Type B pancreatic cell (in vitro differentiated cells): ENCODE measurements at regions not wholly inside any gene's neighbourhood (a gene's known extent, or its start where the extent isn't known, plus 50 kb on each side); places are given as distances from the start of the nearest gene placed in this dataset.

ENCODE experiments used
- DNase-seq: peaks from one replicate; pipeline ENCODE4 v3.0.0; 2021; ENCODE audit warnings: mixed read lengths; ENCODE audit not compliant: unreplicated experiment; ENCODE audit errors: extremely low spot score
- H3K27ac Mint-ChIP-seq: 2 replicates; pipeline ENCODE4 v1.8.0; 2021; ENCODE audit warnings: mild to moderate bottlenecking, mixed read lengths
- H3K27me3 Mint-ChIP-seq: 2 replicates; pipeline ENCODE4 v1.8.0; 2021; ENCODE audit warnings: mixed read lengths
- H3K36me3 Mint-ChIP-seq: 2 replicates; pipeline ENCODE4 v1.8.0; 2021; ENCODE audit warnings: mixed read lengths
- H3K4me1 Mint-ChIP-seq: one replicate; pipeline ENCODE4 v1.8.0; 2021; ENCODE audit warnings: mixed read lengths; ENCODE audit not compliant: unreplicated experiment
- H3K4me3 Mint-ChIP-seq: 2 replicates; pipeline ENCODE4 v1.8.0; 2021; ENCODE audit warnings: mild to moderate bottlenecking, mixed read lengths
- H3K9me3 Mint-ChIP-seq: 2 replicates; pipeline ENCODE4 v1.8.0; 2021; ENCODE audit warnings: mixed read lengths
- TF ChIP-seq, protein P1 (sequence below): fragments of 200-600 bp; sonication (generic); conservative IDR thresholded peaks from 2 replicates; pipeline ENCODE4 v1.5.0; 2021; ENCODE audit warnings: antibody characterized with exemption, mild to moderate bottlenecking

GRCh38 chr20:39698752-39699151 is 736.6 kb downstream of the DHX35 start:
- no peak overlapping the region for H3K27ac Mint-ChIP-seq
- H3K36me3 Mint-ChIP-seq, result no peaks in the 10 kb centered on the region

GRCh38 chr20:39691151-39691862 is 729.2 kb downstream of the DHX35 start:
- Mint-ChIP-seq H3K4me1 (no peaks in the 10 kb centered on the region), H3K27me3 (peaks cover 8% of the 10 kb centered on the region), H3K9me3 (no peaks in the 10 kb centered on the region), H3K27ac (no peak overlapping the region), H3K4me3 (no peak overlapping the region), H3K36me3 (no peaks in the 10 kb centered on the region)
- TF ChIP-seq, protein P1, sequence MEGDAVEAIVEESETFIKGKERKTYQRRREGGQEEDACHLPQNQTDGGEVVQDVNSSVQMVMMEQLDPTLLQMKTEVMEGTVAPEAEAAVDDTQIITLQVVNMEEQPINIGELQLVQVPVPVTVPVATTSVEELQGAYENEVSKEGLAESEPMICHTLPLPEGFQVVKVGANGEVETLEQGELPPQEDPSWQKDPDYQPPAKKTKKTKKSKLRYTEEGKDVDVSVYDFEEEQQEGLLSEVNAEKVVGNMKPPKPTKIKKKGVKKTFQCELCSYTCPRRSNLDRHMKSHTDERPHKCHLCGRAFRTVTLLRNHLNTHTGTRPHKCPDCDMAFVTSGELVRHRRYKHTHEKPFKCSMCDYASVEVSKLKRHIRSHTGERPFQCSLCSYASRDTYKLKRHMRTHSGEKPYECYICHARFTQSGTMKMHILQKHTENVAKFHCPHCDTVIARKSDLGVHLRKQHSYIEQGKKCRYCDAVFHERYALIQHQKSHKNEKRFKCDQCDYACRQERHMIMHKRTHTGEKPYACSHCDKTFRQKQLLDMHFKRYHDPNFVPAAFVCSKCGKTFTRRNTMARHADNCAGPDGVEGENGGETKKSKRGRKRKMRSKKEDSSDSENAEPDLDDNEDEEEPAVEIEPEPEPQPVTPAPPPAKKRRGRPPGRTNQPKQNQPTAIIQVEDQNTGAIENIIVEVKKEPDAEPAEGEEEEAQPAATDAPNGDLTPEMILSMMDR, result no peak
- no peak for DNase-seq

More at GRCh38 chr20:39698752-39699151, 736.6 kb downstream of the DHX35 start:
- Mint-ChIP-seq H3K4me1 (peaks cover under 1% of the 10 kb centered on the region), H3K27me3 (no peaks in the 10 kb centered on the region), H3K9me3 (no peaks in the 10 kb centered on the region), H3K4me3 (no peak overlapping the region)
- TF ChIP-seq, protein P1, result no peak
- no peak for DNase-seq

DNA sequence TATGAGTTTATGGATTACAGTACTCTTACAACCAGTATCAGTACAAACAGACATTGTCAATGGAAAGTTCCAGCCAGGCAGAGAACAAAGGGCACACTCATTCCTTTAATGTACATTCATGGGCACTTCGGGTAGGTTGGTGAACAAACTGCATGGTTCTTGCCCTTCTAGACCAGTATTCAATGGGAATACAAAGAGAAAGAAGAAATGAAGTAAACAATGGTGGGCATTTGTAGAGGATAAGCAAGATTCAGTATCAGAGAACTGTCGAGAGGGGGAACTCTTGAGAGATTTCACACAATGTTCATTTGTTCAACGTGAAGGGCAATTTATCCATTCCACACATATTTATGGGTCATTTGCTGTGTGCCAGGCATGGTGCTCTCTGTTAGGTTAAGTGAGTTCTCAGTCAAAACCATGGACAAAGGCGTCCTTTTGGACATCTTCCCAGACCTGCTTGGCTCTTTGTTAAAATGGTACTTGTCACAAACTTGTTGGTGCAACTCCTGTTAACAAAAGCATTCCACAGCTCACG is 714.8 kb downstream of the DHX35 start:
- Mint-ChIP-seq H3K9me3 (no peaks in the 10 kb centered on the region), H3K4me1 (peaks cover 5% of the 10 kb centered on the region), H3K27ac (peak overlapping the region; percentile 41), H3K27me3 (no peaks in the 10 kb centered on the region), H3K36me3 (no peaks in the 10 kb centered on the region), H3K4me3 (no peak overlapping the region)
- TF ChIP-seq, protein P1, result peak; percentile 63
- DNase-seq, result no peak

DNA sequence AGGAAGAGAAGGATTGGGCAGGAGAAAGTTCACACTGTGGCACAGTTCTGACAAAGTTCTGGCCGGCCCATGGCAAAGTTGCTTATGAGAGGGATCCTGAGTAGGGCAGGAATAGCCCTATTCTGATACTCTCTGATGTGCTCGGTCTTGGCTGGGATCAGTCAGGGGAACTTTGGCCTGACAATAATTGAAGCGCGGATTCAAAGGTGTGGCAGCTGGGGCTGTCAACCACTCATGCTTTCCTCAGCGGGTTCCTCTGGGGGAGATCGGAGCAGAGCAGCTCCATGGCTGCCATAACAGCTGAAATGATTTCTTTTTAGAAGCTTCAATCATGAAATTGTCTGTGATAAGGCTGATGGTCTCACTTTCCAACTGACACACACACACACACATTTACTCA is 714.1 kb downstream of the DHX35 start:
- TF ChIP-seq, protein P1, result no peak
- Mint-ChIP-seq H3K9me3 (no peaks in the 10 kb centered on the region), H3K27ac (no peak overlapping the region), H3K27me3 (no peaks in the 10 kb centered on the region), H3K4me1 (peaks cover 5% of the 10 kb centered on the region), H3K4me3 (no peak overlapping the region), H3K36me3 (no peaks in the 10 kb centered on the region)
- no peak for DNase-seq

DNA sequence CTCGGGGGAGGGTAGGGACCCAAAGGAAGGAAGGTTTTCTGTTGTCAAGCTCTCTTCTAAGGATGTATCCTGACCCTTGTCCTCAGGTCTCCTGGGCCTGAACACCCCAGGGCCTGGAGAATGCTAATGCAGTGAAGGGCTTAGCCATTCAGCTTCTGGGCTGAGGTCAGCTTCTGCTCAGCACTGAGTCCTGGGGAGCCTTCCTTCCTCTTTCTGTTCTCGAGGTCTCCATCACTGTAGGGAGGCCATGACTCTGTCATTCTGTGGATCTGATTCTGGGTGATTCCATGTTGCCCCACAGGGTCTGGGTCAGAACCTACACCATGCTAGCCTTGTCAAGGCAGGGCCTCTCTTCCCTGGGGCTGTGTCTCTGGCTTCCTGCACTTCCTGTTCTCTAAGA is 712.7 kb downstream of the DHX35 start:
- DNase-seq, result no peak
- TF ChIP-seq, protein P1, result no peak
- H3K36me3 Mint-ChIP-seq, result no peaks in the 10 kb centered on the region
- H3K4me1 Mint-ChIP-seq, result peaks cover 5% of the 10 kb centered on the region
- H3K27ac Mint-ChIP-seq, result no peak overlapping the region
- H3K4me3 Mint-ChIP-seq, result no peak overlapping the region
- no peaks in the 10 kb centered on the region for H3K27me3 Mint-ChIP-seq
- H3K9me3 Mint-ChIP-seq, result no peaks in the 10 kb centered on the region
